ENCODE measurements at regions not wholly inside any gene's neighbourhood (a gene's known extent, or its start where the extent isn't known, plus 50 kb on each side); places are given as distances from the start of the nearest gene placed in this dataset.

DNA sequence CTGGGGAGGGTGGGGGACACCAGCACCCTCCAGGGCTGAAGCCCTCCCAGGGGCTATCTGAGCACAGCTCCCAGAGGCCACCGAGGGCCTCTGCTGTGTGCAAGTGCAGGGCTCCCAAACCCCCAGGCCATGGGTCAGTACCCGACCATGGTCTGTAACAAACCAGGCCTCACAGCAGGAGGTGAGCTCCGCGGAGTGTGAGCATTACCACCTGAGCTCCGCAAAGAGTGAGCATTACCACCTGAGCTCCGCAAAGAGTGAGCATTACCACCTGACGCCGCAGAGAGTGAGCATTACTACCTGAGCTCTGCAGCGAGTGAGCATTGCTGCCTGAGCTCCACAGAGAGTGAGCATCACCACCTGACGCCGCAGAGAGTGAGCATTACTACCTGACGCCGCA, 152.9 kb upstream of the IRX2 start:
- ATAC-seq, result no peak

DNA sequence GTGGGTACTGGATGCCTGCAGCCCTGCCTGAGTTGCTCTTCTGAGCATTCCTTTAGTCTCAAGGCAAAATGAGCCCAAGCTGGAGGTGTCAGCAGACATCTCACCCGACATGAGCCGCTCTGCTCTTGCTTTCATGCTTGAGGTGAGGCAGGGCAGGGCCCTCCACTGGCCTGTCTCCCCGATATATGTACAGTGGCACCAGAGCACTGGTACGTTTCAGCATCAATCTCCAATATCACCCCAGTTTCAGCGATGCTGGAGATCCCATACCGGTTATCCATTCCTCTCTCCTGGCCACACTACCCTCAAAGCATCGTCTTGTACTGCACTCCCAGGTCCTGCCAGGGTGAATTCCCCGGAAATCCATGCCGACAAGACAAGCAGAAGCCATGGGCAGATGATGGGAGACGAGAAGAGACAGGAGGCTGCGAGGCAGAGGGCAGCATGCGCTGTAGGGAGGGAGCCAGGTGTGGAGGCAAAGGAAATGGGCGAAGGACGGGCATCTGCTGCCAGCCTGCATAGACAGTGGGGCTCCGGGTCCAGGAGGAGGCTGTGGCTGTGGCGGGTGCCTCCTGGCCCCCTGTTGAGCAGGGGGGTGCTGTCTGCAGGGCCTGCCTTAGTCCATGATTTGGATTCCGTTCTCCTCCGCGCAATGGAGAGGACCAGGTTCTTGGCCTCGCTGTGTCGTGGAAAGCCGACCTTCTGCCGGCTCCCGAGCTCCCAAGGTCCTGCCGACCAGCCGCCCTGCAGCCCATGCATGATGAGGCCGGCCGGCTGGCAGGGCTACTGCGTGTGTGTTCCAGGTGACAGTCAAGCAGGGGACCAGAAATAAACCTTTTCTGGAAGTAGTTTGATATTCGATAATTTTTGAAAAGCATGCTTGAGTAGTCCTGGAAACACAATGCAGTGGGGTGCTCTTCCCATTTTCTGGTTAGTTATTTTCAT, 152.2 kb upstream of the IRX2 start:
- ATAC-seq, result no peak

DNA sequence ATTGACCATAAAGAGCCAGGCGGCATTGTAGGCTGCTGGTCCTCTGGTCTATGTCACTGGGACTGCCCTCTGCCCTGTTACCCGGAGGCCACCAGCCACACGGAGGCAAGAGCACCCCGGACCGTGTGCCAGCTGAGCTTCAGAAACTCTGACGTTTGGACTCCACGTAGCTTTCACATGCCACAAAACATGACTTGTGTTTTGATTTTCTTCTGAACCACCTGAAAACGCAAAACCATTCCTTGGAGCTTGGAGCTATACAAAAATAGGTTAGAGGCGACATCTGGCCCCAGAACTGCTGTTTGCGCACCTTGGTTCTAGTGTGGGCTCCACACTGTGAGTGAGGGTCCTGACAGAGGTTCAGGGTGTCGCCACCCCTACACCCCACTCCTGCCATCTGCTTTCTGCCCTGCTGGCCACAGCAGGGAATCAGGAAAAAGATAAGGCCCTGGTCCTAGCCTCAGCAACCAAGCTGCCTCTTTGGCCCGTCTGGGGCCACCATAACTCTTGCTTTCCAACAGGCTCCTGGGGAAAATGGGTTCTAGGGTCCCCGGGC, 151.3 kb upstream of the IRX2 start:
- ATAC-seq, result no peak

DNA sequence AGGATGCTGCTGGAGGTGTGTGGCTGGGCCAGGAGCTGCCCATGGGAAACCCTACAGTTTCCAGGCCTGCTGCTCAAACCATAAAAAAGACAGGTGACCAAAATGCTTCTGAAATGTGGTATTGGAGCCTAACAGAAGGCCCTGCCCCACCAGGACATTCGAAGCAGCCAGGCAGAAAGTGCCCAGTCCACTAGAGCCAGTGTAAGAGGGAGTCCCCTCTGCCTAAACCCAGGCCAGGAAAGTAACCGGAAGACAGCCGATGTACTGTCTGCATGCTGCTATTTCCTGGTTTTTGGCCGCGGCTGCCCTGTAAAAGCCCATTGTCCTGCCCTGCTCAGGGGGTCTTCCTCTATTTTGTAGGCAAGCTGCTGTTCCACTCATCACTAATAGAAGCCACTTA, 150.7 kb upstream of the IRX2 start:
- ATAC-seq, result no peak

DNA sequence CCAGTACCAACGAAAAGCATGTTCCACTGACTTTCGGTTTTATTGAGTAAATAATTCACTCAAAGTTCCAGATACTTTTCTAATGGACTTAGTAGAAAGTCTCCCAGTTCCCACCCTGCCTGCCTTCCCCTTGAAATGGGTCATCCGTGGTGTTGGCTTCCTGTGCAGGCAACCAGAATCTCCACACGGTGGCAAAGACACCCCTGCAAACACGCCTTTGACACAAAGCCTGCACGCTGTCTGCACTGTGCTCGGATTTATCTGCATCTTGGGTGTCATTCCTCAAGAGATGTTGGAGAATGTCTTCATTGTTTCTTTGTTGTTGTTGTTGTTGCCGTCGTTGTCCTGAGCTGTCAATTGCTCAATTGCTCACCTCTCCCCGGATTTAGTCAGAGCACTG, 150.0 kb upstream of the IRX2 start:
- ATAC-seq, result no peak

DNA sequence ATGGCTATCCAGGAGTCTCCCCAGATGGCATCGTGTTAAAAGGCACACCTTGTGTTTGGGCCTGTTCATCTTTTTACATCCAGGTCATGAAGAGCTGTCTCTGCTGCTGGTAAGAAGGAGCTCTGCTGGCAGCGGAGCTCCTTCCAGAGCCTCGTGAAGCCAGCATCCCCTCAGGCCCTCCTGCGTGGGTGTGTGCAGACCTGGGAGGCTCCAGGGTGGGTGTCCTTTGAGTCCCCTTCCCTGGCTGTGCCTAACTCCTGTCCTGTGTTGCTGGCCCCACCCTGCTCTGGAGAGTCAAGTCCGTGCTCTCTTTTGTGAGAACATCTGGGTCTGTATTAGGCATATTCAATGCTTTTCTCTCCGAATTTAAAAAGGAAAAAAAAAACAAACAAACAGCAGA, 149.6 kb upstream of the IRX2 start:
- no peak for ATAC-seq

DNA sequence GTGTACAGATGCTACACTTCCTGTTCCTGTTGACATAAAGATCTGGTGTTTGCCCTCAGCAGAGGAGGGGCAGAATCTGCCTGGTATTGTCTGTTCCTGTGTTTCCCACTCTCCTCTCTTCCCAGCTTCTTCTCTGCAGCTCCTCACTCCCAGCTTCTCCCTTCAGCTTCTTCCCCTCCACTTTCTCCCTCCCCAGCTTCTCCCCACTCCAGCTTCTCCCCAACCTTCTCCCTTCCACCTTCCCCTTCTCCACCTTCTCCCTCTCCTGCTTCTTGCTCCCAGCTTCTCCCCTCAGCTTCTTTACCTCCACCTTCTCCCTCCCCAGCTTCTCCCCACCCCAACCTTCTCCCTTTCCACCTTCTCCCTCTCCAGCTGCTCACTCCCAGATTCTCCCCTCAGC, 148.9 kb upstream of the IRX2 start:
- no peak for ATAC-seq

DNA sequence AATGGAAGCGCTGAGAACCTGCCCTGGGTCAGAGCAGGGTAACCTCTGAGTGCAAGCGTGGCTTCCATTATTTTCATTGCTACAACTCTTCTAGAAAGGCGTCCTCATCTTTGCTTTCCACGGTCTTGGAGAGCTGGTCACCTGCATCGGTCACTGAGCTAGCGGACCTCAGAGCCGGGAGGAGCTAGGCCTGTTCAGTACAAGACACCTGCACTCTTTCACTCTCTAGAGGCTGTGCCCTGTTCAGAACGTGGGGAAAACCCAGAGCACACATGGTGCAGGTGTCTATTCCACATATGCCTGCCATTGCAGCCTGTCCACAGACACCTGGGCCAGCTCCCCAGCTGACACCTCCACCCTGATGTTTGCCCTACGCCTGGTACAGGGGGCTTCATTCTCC, 147.8 kb upstream of the IRX2 start:
- no peak for ATAC-seq

DNA sequence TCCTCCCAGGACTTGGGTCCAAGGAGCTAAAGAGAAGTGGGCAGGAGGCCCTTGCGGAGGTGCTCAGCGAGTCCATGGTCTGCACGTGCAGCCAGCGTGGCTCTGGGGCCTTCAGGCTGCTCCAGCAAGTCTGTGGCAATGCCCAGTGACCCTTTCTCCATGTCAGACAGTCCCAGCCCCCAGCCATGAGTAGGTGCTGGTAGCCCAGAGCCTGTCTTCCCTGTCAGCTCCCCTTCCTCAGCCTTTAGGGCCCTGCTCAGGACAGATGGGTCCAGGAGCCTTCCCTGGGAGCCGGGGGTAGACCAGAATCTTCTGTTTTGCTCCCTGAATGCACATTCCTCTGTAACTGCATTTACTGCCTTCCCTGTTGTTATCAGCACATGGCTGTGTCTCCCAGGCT, 147.2 kb upstream of the IRX2 start:
- ATAC-seq, result no peak

DNA sequence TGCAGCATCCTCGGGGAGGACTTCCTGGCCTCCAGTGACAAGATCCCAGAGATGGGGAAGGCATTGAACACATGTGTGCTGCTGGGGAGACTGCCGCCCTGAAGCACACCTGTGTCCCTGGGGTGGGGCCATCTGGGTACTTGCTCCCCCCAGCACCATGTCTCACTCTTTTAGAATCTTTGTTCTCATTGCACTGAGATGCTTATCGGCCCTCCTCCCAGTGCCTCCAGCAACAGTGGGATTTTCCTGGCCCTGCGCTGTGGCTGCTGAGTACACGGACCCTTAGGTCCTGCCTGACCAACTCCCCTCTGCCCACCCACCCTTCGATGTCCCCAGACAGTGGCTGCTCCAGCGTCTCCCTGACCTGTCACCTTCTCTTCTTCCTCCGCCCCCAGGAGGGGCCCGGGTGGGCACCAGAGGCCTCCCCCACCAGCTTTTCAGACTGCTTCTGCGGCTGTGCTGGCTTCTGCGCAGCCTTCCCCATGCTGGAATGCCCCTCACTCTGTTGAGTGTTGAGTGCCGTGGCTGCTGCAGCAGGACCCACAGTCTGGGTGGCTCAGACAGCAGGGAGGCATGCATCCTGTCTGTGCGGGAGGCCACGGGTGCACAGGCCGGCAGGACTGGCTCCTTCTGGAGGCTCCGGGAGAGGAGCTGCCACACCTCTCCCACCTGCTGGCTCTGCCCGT, 145.9 kb upstream of the IRX2 start:
- no peak for ATAC-seq

DNA sequence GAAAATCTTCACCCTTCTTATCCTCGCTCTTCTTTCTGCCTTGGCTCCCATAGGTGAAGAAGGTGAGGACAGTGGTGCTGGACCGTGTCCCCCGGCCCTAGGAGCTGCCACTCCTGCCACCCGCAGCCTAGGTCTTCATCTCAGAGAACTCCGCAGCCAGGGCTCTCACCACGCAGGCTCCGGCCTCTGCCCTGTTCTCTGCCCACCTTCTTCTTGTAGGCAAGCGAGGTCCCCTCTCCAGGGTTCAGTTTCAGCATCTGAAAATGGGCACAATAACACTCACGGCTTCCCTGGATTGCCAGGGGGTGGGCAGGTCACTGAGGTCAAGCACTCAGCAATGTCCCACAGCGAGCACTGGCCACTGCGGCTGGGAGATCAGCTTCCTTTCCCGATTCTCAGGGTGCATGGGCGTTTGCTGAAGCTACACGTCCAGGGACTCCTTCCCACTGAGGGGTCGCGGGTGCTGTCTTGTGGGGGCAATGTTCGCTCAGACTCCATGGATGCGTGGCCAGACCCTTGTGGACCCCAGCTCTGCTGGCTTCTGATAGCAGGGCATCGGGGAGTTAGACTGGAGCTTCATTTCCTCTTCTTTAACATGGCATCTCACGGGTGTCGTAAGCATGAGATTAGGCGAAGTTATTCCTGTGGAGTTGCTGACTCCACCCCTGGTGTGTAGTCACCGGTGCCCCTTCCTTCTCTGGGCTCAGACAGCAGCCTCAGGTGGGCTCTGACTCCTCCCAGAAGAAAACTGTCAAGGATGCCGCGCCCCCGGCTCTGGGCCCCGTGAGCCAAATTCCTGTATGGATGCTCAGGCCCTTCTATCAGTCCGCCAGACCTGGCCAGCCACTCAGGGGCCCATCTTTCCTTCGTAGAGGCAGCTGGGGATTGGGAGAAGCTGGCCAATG, 145.1 kb upstream of the IRX2 start:
- ATAC-seq, result no peak

DNA sequence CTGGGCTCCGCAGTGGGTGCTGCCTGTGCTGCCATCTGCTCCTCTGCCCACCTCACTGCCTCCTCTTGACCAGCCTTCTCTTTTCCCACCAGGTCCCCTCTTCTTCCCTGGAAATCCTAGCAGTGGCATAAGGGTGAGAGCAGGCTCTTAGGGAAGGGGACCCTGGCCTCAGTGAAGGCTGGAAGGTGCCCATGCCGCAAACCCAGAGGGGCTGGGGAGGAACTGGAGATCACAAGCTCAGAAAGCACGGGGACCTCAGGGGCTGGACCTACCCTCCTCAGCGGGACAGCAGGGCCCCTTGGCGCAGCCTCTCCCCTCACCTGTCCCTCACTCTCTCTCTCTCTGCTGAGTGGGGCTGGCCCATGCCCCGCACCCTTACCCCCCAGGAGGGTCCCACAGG, 144.4 kb upstream of the IRX2 start:
- no peak for ATAC-seq

DNA sequence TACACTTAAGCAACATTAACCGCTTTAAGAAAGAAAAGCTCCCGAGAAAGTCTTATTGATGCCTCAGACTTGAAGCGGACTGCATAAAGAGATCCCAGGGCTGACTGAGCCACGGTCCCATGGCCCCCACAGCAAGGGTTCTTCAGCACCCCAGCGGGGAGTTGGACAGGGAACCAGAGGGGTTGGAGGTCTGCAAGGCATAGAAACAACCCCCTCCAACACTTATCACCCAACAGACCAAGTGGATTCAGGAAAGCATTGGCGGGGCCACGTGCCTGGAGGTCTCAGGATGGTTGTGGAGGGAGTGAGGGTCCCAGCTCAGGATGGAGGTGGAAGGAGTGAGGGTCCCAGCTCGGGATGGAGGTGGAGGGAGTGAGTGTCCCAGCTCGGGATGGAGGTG, 143.7 kb upstream of the IRX2 start:
- ATAC-seq, result no peak

DNA sequence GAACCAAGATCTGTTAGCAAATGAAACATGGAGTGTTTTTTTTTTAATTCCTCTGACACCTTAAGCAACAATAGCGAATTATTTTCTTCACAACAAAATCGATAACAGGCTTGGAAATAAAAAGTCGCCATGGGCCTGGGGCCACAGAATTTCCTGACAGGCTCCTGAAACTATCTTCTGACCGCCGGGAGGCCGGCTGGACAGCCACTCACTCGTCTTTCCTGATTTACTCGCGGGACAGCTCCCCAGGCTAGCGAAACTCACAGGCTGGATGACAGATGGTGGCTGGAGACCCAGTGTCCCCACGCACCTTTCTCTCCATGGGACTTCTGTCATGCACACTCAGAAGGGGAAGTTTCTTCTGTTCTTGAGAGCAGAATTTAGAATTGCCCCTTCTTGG, 143.3 kb upstream of the IRX2 start:
- ATAC-seq, result no peak

DNA sequence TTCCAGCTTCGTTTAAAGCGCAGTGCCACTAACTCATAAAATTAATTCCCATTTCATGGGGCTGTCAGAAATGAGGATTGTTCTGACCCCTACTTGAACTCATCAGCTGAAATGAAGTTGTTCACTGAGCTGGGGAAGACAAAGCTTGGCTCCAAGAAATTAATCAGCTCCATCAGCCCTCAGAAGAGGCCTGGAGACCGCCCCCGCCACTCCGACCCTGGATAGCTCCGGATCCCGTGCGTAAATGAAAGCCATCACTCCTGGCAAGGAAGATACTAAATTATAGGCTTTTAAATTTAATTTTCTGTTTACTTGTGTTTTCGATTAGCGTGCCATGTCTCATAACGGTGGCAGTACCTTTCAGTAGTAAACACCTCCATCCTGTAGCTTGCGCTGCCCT, 142.8 kb upstream of the IRX2 start:
- ATAC-seq, result no peak

DNA sequence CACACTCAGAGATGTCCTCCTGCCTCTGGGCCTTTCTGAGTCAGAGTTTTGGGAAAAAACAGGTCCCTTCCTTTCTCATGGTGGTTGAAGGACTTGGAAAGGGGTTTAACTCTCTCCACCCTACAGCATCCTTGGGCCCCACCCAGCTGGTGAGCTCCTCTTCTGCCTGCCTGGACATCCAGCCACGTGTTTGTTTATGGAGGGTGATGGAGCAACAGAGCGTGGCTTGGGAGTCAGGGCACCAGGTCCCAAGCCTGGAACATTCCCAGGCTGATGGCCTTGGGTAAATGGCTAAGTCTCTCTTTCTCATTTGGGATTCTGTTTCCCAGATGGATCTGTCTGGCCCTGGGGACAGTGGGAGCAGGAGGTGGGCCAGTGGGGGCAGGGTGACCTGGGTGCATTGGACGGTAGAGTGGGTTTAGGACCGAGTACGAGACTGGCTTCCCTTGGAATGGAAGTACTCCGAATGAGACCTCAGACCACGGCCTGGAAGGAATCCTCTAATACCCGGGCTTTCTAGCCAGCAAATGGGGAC, 141.1 kb upstream of the IRX2 start:
- no peak for ATAC-seq

DNA sequence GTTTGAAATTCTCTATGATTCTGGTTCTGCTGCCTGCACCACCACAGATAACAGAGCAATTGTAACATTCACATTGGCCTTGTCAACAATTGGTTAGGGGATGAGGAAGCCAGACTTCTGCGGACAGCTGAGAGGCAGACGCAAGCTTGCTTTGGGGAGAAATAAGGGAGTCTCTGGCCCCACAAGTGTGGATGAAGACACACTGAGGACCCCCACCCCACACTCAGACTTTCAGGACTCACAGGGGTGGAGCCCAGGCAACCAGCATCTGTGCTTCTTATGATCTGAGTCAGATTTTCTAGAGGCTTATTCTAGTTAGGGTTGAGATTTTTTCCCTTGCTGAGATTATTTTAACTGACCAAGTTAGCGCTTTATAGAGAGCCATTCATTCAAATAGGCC, 140.3 kb upstream of the IRX2 start:
- no peak for ATAC-seq

DNA sequence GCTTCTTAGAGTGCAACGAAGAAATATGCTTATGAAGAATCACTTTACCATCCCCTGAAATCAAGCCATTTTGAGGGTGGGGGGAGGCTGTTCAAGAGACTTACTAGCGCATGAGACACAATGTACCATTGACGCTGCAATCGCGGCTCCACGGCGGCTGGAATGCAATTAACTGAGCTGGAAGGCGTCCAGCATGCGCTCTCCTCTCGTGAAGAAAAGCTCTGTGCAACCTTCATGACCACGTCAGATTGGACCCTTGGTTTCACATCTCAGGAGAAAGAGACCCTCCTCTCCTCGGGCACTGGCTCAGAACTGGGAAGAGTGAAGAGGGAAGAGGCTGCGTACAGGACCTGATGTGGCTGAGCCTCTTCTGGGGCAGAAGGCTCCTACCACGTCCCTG, 138.5 kb upstream of the IRX2 start:
- ATAC-seq, result no peak

DNA sequence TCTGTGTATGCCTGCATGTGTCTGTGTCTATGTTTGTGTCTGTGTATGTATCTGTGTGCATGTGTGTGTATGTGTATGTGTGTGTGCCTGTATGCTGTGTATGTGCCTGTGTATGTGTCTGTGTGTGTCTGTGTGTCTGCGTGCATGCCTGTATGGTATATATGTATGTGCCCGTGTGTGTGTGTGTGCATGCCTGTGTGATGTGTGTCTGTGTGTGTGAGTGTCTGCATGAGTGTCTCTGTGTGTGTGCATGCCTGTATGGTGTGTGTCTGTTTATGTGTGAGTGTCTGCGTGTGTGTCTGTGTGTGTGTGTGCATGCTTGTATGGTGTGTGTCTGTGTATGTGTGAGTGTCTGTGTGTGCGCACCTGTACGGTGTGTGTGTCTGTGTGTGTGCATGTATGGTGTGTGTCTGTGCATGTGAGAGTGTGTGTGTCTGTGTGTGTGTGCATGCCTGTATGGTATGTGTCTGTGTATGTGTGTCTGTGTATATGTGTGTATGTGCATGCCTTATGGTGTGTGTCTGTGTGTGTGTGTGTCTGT, 137.1 kb upstream of the IRX2 start:
- ATAC-seq, result no peak

DNA sequence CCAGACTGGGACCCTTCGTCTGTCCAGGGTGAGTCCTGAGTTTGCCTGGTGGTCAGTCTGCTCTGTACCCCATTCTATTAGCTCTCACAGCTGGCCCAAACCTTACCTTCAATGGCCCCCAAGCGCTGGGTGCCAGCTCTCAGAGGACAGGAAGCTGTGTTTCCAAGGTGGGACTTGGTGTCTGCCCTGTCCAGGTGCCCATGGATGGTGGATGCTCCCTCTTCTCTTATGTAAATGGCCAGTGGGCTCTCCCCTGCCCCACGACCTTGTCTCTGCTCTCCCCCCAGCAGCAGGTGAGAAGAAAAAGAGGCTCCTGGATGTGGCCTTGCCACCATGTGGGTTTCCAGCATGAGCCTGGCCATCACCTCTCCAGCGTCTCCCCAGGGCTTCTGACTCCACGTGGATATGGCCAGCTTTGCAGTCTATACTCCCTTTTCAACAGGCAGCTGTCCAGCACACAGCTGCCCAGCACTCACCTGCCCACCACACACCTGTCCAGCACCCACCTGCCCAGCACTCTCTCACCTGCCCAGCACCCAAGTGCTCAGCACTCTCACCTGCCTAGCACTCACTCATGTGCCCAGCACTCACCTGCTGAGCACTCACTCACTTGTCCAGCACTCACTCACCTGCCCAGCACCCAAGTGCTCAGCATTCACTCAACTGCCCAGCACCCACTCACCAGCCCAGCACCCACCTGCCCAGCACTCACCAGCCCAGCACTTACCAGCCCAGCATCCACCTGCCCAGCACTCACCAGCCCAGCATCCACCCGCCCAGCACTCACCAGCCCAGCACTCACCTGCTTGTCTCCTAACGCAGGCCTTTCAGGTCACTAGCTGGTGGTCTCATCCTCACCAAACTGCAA, 136.2 kb upstream of the IRX2 start:
- ATAC-seq, result peak; percentile 51

DNA sequence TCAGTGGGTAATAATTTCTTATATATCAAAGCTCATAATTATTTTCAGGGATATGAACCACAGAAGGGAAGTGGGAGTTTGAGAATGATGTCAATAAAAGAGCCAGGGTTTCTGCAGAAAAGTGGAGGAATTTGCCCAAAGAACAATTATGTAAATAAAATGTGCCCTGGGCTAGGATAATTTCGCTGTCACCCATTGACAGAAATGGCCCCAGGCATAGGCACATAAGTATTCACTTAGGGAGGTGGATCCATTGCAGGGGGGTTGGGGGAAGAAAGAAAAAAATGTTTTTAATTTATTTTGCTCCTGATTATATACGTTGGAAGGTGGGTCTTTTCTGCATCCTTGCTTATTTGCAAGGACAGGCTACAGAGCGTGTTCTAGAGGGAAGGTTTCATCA, 135.1 kb upstream of the IRX2 start:
- ATAC-seq, result no peak
